ENCODE measurements at regions not wholly inside any gene's neighbourhood (a gene's known extent, or its start where the extent isn't known, plus 50 kb on each side); places are given as distances from the start of the nearest gene placed in this dataset.

DNA sequence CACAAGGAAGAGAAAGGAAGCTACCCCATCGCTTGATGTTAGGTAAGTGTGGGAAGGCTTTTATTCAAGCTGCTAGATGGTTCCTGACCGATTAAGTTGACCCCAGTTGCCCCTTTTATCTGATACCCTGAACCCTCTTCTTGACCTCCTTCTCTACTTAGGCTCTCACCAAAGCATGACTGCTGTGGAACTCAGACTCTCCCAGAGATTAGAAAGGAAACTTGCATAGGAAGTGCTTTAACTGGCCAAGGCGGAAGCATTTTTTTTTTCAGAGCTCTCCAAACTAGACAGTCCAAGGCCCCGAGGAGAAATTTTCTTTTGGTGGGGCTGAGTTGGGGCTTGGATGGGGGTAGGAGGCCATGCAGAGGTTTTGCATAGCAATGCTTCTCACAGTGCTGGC is 101.3 kb upstream of the USP24 start:
- Histone ChIP-seq H3K4me3 (ENCODE audit: low read depth, low read length) (no peak overlapping the region), H3K27me3 (replicated peaks) (no peaks in the 10 kb centered on the region), H3K27ac (no peak overlapping the region), H3K36me3 (replicated peaks) (no peaks in the 10 kb centered on the region)
- DNase-seq, result no peak
- in situ Hi-C loops (cut with HindIII; ENCODE audit: low pct_ligation_motif_present, low sequenced_read_pairs), result no loop called here
- TF ChIP-seq CTCF (IDR thresholded peaks at IDR 0.05; ENCODE audit: low read depth, low read length, missing control alignments), result no peak

DNA sequence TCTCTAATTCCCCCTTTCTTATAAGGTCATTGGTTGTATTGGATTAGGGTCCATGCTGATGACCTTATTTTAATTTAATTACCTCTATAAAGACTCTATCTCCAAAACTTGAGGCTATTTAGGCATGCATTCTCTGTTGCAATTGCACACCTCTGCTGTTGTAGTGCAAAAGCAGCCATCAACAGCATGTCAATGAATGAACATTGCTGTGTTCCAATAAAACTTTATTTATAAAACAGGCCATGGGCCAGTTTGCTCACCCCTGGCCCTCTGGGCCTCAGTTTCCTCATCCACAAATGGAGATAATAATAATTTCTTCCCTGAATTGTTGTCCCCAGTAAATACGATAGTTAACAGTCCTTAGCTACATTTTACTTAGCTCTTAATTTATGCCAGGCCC is 100.4 kb upstream of the USP24 start:
- Histone ChIP-seq H3K27ac (no peak overlapping the region), H3K27me3 (replicated peaks) (no peaks in the 10 kb centered on the region), H3K4me3 (ENCODE audit: low read depth, low read length) (no peak overlapping the region), H3K36me3 (replicated peaks) (no peaks in the 10 kb centered on the region)
- no peak for DNase-seq
- no peak for TF ChIP-seq CTCF (IDR thresholded peaks at IDR 0.05; ENCODE audit: low read depth, low read length, missing control alignments)
- in situ Hi-C loops (cut with HindIII; ENCODE audit: low pct_ligation_motif_present, low sequenced_read_pairs), result no loop called here

DNA sequence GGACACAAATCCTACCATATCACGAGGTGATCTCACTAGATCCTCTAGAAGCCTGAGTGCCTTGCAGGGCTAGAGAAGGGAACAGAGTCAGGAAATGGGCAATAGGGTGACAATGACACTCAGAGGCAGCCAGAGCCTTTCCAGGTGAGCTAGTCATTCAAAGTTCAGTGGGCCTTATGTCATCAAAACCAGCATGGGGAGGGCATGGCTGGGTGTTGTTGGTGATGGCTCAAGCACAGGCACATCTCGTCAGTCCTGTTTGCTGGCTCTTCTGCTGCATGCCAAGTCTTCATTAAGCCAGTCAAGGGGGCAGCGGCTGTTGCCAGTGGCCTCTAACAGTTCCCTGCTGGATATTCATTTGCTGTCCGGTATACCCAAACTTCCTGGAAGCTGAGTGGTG is 99.6 kb upstream of the USP24 start:
- TF ChIP-seq CTCF (IDR thresholded peaks at IDR 0.05; ENCODE audit: low read depth, low read length, missing control alignments), result no peak
- no peak overlapping the region for H3K4me3 ChIP-seq (ENCODE audit: low read depth, low read length)
- no peaks in the 10 kb centered on the region for H3K36me3 ChIP-seq (replicated peaks)
- in situ Hi-C loops (cut with HindIII; ENCODE audit: low pct_ligation_motif_present, low sequenced_read_pairs), result no loop called here
- H3K27me3 ChIP-seq (replicated peaks), result no peaks in the 10 kb centered on the region
- DNase-seq, result no peak
- H3K27ac ChIP-seq, result no peak overlapping the region

GRCh38 chr1:55313903-55314302 is 98.7 kb upstream of the USP24 start:
- no peak for TF ChIP-seq CTCF (IDR thresholded peaks at IDR 0.05; ENCODE audit: low read depth, low read length, missing control alignments)
- DNase-seq, result no peak
- in situ Hi-C loops (cut with HindIII; ENCODE audit: low pct_ligation_motif_present, low sequenced_read_pairs), result no loop called here

GRCh38 chr1:55311979-55312378 is 96.8 kb upstream of the USP24 start:
- no peak overlapping the region for H3K4me3 ChIP-seq (ENCODE audit: low read depth, low read length)
- DNase-seq, result no peak
- no peaks in the 10 kb centered on the region for H3K27me3 ChIP-seq (replicated peaks)
- in situ Hi-C loops (cut with HindIII; ENCODE audit: low pct_ligation_motif_present, low sequenced_read_pairs), result no loop called here
- no peak for TF ChIP-seq CTCF (IDR thresholded peaks at IDR 0.05; ENCODE audit: low read depth, low read length, missing control alignments)
- H3K36me3 ChIP-seq (replicated peaks), result no peaks in the 10 kb centered on the region
- peak overlapping the region; percentile 90 for H3K27ac ChIP-seq

More at GRCh38 chr1:55313903-55314302, 98.7 kb upstream of the USP24 start:
- no peak overlapping the region for H3K4me3 ChIP-seq (ENCODE audit: low read depth, low read length)
- H3K27ac ChIP-seq, result no peak overlapping the region
- H3K36me3 ChIP-seq (replicated peaks), result no peaks in the 10 kb centered on the region
- no peaks in the 10 kb centered on the region for H3K27me3 ChIP-seq (replicated peaks)

DNA sequence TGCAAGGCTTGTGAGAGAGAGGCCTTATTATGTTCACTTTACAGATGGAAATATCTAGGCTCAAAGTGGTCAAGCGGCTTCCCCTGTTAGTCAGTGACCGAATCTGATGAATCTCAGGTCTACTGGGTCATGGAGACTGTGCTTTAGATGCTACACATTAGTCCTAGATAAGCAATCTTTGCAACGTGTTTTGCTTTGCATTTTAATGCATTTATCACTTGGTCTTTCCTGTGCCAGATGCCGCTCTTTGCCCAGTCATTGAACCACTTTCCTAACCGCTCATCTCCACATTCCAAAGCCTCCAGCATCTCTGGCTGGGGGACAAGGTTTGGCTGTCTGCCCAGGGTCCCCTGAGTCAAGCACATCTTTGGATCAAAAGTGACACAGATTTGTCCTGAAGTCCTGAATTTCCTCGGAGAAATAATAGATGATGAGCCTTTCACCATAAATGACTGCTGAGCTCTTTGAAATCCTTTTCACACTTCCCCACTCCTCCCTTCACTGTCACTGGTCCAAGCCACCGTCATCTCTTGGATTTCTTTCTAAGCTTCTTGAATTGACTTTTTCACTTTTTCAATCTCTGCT is 96.0 kb upstream of the USP24 start:
- no peak for TF ChIP-seq CTCF (IDR thresholded peaks at IDR 0.05; ENCODE audit: low read depth, low read length, missing control alignments)
- in situ Hi-C loops (cut with HindIII; ENCODE audit: low pct_ligation_motif_present, low sequenced_read_pairs), result no loop called here
- no peak for DNase-seq
- Histone ChIP-seq H3K4me3 (ENCODE audit: low read depth, low read length) (no peak overlapping the region), H3K27ac (peak overlapping the region; percentile 90), H3K27me3 (replicated peaks) (no peaks in the 10 kb centered on the region), H3K36me3 (replicated peaks) (no peaks in the 10 kb centered on the region)
